ENCODE measurements at regions not wholly inside any gene's neighbourhood (a gene's known extent, or its start where the extent isn't known, plus 50 kb on each side); places are given as distances from the start of the nearest gene placed in this dataset.

DNA sequence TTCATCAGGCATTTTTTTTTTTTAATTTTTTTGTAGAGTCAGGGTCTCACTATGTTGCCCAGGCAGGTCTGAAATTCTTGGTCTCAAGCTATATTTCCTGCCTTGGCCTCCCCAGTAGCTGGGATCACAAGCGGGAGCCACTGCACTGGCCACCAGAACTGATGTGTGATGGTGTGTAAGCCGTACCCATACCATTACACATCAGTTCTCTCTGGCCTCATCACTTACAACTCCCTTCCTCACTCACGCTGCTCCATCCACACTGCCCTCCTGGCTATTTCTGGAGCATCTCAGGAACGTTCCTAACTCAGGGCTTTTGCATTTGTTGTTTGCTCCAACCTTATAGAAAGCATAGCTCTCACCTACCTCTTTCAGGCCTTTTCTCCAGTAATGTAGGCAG, 834.5 kb upstream of the ID2 start:
- no peaks in the 10 kb centered on the region for H3K9me3 ChIP-seq (ENCODE audit: low read length)
- no peaks in the 10 kb centered on the region for H3K79me2 ChIP-seq (replicated peaks; ENCODE audit: insufficient read depth, low read length)
- H3K27me3 ChIP-seq (ENCODE audit: insufficient read depth, low read depth, low read length), result no peaks in the 10 kb centered on the region
- no peak overlapping the region for H3K4me2 ChIP-seq (ENCODE audit: low read length)
- H4K20me1 ChIP-seq (ENCODE audit: insufficient read depth), result no peaks in the 10 kb centered on the region
- H3K36me3 ChIP-seq (ENCODE audit: insufficient read depth, low read length), result no peaks in the 10 kb centered on the region
- H3K9me2 ChIP-seq (ENCODE audit: insufficient read depth, low read length), result no peaks in the 10 kb centered on the region
- TF ChIP-seq RAD21 (conservative IDR thresholded peaks at IDR 0.05), result no peak
- TF ChIP-seq SMC3 (conservative IDR thresholded peaks at IDR 0.05; ENCODE audit: poor library complexity), result no peak
- TF ChIP-seq CTCF (IDR thresholded peaks at IDR 0.05; ENCODE audit: poor library complexity, severe bottlenecking), result no peak
- TF ChIP-seq MXI1 (conservative IDR thresholded peaks at IDR 0.05; ENCODE audit: poor library complexity, severe bottlenecking), result no peak
- TF ChIP-seq TAF1 (IDR thresholded peaks at IDR 0.05; ENCODE audit: low read depth), result no peak
- TF ChIP-seq, protein P1, sequence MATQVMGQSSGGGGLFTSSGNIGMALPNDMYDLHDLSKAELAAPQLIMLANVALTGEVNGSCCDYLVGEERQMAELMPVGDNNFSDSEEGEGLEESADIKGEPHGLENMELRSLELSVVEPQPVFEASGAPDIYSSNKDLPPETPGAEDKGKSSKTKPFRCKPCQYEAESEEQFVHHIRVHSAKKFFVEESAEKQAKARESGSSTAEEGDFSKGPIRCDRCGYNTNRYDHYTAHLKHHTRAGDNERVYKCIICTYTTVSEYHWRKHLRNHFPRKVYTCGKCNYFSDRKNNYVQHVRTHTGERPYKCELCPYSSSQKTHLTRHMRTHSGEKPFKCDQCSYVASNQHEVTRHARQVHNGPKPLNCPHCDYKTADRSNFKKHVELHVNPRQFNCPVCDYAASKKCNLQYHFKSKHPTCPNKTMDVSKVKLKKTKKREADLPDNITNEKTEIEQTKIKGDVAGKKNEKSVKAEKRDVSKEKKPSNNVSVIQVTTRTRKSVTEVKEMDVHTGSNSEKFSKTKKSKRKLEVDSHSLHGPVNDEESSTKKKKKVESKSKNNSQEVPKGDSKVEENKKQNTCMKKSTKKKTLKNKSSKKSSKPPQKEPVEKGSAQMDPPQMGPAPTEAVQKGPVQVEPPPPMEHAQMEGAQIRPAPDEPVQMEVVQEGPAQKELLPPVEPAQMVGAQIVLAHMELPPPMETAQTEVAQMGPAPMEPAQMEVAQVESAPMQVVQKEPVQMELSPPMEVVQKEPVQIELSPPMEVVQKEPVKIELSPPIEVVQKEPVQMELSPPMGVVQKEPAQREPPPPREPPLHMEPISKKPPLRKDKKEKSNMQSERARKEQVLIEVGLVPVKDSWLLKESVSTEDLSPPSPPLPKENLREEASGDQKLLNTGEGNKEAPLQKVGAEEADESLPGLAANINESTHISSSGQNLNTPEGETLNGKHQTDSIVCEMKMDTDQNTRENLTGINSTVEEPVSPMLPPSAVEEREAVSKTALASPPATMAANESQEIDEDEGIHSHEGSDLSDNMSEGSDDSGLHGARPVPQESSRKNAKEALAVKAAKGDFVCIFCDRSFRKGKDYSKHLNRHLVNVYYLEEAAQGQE (IDR thresholded peaks at IDR 0.05; ENCODE audit: borderline replicate concordance), result no peak
- no peak for TF ChIP-seq POLR2AphosphoS5 (IDR thresholded peaks at IDR 0.05)
- no peak for TF ChIP-seq EP300 (conservative IDR thresholded peaks at IDR 0.05; ENCODE audit: poor library complexity, severe bottlenecking)
- TF ChIP-seq EZH2 (IDR thresholded peaks at IDR 0.05; ENCODE audit: borderline replicate concordance, insufficient read depth, low read length, poor library complexity, severe bottlenecking), result no peak
- H3K27ac ChIP-seq (ENCODE audit: low read length), result no peak overlapping the region
- no peaks in the 10 kb centered on the region for H3F3A ChIP-seq (ENCODE audit: insufficient read depth, low read length, poor library complexity, severe bottlenecking)
- H3K4me3 ChIP-seq (ENCODE audit: low read length), result no peak overlapping the region
- H2AFZ ChIP-seq (ENCODE audit: low read depth, low read length), result no peak overlapping the region
- no peak overlapping the region for H3K9ac ChIP-seq (ENCODE audit: low read length)

DNA sequence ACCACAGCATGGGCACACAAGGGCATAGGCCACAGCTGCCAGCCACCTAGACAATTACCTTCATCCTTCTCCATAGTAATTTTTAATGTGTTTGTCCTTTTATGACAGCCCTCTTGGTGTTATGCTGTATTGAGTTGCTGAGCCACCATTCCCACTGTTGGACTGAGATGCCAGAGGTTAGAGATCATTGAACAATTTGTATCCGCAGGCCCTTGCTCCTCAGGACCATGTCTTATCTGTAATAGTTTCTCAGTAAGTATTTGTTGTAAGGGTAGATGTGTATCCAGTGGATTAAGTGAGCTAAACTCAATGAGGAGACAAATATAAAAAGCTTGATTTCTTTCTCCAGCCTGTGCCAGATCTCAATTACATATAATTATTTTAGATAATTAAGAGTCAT, 832.8 kb upstream of the ID2 start:
- Histone ChIP-seq H3K27ac (ENCODE audit: low read length) (no peak overlapping the region), H3F3A (ENCODE audit: insufficient read depth, low read length, poor library complexity, severe bottlenecking) (no peaks in the 10 kb centered on the region), H3K9me2 (ENCODE audit: insufficient read depth, low read length) (no peaks in the 10 kb centered on the region), H2AFZ (ENCODE audit: low read depth, low read length) (no peak overlapping the region), H3K27me3 (ENCODE audit: insufficient read depth, low read depth, low read length) (no peaks in the 10 kb centered on the region), H3K4me3 (ENCODE audit: low read length) (no peak overlapping the region), H3K9ac (ENCODE audit: low read length) (no peak overlapping the region), H3K9me3 (ENCODE audit: low read length) (no peaks in the 10 kb centered on the region), H3K79me2 (replicated peaks; ENCODE audit: insufficient read depth, low read length) (no peaks in the 10 kb centered on the region), H3K36me3 (ENCODE audit: insufficient read depth, low read length) (no peaks in the 10 kb centered on the region), H3K4me2 (ENCODE audit: low read length) (no peak overlapping the region), H4K20me1 (ENCODE audit: insufficient read depth) (no peaks in the 10 kb centered on the region)
- TF ChIP-seq SMC3 (conservative IDR thresholded peaks at IDR 0.05; ENCODE audit: poor library complexity) (no peak), MXI1 (conservative IDR thresholded peaks at IDR 0.05; ENCODE audit: poor library complexity, severe bottlenecking) (no peak), TAF1 (IDR thresholded peaks at IDR 0.05; ENCODE audit: low read depth) (no peak), EP300 (conservative IDR thresholded peaks at IDR 0.05; ENCODE audit: poor library complexity, severe bottlenecking) (no peak), EZH2 (IDR thresholded peaks at IDR 0.05; ENCODE audit: borderline replicate concordance, insufficient read depth, low read length, poor library complexity, severe bottlenecking) (no peak), POLR2AphosphoS5 (IDR thresholded peaks at IDR 0.05) (no peak), RAD21 (conservative IDR thresholded peaks at IDR 0.05) (no peak), CTCF (IDR thresholded peaks at IDR 0.05; ENCODE audit: poor library complexity, severe bottlenecking) (no peak)
- TF ChIP-seq, protein P1 (IDR thresholded peaks at IDR 0.05; ENCODE audit: borderline replicate concordance), result no peak

Measured in neural cell (in vitro differentiated cells).